Fibroblast of lung (primary cell): ENCODE measurements at regions not wholly inside any gene's neighbourhood (a gene's known extent, or its start where the extent isn't known, plus 50 kb on each side); places are given as distances from the start of the nearest gene placed in this dataset.

ENCODE experiments used
- CTCF ChIP-seq, 2 donors: IDR thresholded peaks in 1 of 2; conservative IDR thresholded peaks in 1 of 2; 1 replicate in 1 of 2; 2 replicates in 1 of 2; pipeline ENCODE4 v1.5.1; 2011 to 2012; ENCODE audit warnings: low read length in 2 of 2, control low read depth in 1 of 2, inconsistent platforms in 1 of 2, low read depth in 1 of 2, mild to moderate bottlenecking in 1 of 2
- EZH2 ChIP-seq: IDR thresholded peaks from 2 replicates; pipeline ENCODE4 v1.5.1; 2012; ENCODE audit warnings: low read length, control low read depth, mild to moderate bottlenecking; ENCODE audit errors: missing control alignments

GRCh38 chr3:107870943-107871638 lies 219.7 kb downstream of the CD47 start:
- no peak for TF ChIP-seq EZH2
- no peak for TF ChIP-seq CTCF (conservative IDR thresholded peaks at IDR 0.05 in 1 of 2, IDR thresholded peaks at IDR 0.05 in 1 of 2; ENCODE audit: low read depth in 1 of 2, low read length in 2 of 2)
